ENCODE measurements at regions not wholly inside any gene's neighbourhood (a gene's known extent, or its start where the extent isn't known, plus 50 kb on each side); places are given as distances from the start of the nearest gene placed in this dataset.

DNA sequence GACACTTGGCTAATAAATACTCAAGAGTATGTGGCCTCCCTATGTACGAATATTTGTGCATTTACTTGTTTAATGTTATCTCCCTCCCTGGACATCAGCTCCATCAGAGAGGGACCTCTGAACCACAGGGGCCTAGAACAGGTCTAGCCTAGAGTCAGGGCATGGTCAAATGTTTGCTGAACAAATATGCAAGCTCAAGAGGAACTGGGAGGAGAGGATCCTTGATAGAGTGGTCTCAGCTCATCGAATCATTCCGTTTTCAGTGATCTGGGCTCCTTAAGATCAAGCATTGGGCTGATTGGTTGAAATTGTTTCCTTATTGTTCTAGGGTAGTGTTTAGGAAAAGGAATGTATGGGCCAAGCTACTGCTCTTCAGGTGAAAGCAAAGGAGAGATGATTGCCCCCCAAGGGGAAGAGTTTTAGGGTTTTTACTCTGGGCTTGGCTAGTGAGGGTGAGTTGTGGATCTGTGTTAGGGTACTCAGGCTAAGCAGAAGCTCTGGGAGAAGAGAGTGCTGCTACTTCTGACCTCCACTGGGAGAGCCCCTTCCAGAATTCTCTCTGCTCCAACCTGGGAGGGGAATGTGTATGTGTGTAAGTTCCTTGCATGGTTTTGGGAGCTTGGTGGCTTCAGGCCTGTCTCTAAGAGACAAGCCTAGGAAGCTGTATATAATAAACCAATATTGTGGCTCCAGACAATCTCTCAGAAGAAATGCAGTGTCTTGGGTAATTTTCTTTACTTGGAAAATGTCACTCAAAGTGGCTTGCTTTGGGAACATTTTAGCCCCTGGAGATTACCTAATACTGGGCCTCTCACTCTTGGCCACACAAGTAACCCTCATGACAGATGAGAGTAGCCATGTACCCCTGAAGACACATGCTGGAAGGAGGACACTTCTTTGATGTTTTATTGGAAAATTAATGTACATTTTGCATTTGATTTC is 110.0 kb downstream of the EMX2 start:
- H4K20me1 ChIP-seq (replicated peaks in 1 of 2; ENCODE audit: control insufficient read depth in 1 of 2, insufficient read depth in 2 of 2, low read length in 2 of 2) = no peaks in the 10 kb centered on the region
- no peak overlapping the region for H4K91ac ChIP-seq (replicated peaks; ENCODE audit: insufficient read length, low read length)
- no peaks in the 10 kb centered on the region for H3K4me1 ChIP-seq (replicated peaks in 1 of 4; ENCODE audit: control insufficient read depth in 3 of 4, insufficient read depth in 4 of 4, low read length in 3 of 4)
- no peak overlapping the region for H2BK15ac ChIP-seq (ENCODE audit: low read length)
- no peaks in the 10 kb centered on the region for H3K79me2 ChIP-seq (ENCODE audit: control insufficient read depth in 1 of 2, insufficient read depth in 2 of 2, low read length in 2 of 2)
- no peaks in the 10 kb centered on the region; a peak in 1 of 8 replicates for H3K36me3 ChIP-seq (ENCODE audit: control insufficient read depth in 2 of 4, insufficient read depth in 4 of 4, low read length in 3 of 4)
- no peaks in the 10 kb centered on the region; a peak in 1 of 4 replicates for H3K9me3 ChIP-seq (ENCODE audit: insufficient read depth in 2 of 2, low read depth in 1 of 2, low read length in 1 of 2)
- TF ChIP-seq MAFK (IDR thresholded peaks at IDR 0.05; ENCODE audit: low read depth, low read length) (no peak), POU5F1 (IDR thresholded peaks at IDR 0.05; ENCODE audit: low read depth, low read length) (no peak), KDM1A (IDR thresholded peaks at IDR 0.05; ENCODE audit: borderline replicate concordance, low read length) (no peak)
- TF ChIP-seq, protein P1, sequence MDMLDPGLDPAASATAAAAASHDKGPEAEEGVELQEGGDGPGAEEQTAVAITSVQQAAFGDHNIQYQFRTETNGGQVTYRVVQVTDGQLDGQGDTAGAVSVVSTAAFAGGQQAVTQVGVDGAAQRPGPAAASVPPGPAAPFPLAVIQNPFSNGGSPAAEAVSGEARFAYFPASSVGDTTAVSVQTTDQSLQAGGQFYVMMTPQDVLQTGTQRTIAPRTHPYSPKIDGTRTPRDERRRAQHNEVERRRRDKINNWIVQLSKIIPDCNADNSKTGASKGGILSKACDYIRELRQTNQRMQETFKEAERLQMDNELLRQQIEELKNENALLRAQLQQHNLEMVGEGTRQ (IDR thresholded peaks at IDR 0.05; ENCODE audit: low read length) = no peak
- TF ChIP-seq, protein P2, sequence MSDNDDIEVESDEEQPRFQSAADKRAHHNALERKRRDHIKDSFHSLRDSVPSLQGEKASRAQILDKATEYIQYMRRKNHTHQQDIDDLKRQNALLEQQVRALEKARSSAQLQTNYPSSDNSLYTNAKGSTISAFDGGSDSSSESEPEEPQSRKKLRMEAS (IDR thresholded peaks at IDR 0.05) = no peak
- no peak overlapping the region for H3K23ac ChIP-seq (ENCODE audit: insufficient read length)
- 90% methylated on average over 3 of the region's 3 CpGs; no CpG with 5 or more reads in 1 of the 2 experiments for WGBS, 2 experiments (ENCODE audit: extremely low coverage in 1 of 2, insufficient coverage in 1 of 2, insufficient read length in 1 of 2, insufficient replicate concordance in 2 of 2, low coverage in 1 of 2, low lambda C conversion rate in 2 of 2, missing lambda C conversion rate in 1 of 2)
- H4K5ac ChIP-seq (ENCODE audit: insufficient read length, low read depth, low read length) = no peak overlapping the region
- DNase-seq (ENCODE audit: low read depth in 1 of 2, low spot score in 2 of 2) (no peak), FAIRE-seq (no peak)
- no peak overlapping the region for H3K18ac ChIP-seq (ENCODE audit: extremely low read depth, low read length)
- ChIA-PET POLR2A (ENCODE audit: partially characterized antibody) (no interaction called here), CTCF (ENCODE audit: partially characterized antibody) (interaction anchor here (0.9 to 1.3 kb wide), 2 partner anchors 9 to 10 kb away, joined by 3 to 6 read pairs; no protein-coding TSS in a partner anchor)
- no peaks in the 10 kb centered on the region for H3K27me3 ChIP-seq (replicated peaks in 1 of 4; ENCODE audit: control insufficient read depth in 3 of 4, extremely low read depth in 1 of 4, insufficient read depth in 3 of 4, low read length in 3 of 4)
- no peak overlapping the region for H2BK20ac ChIP-seq (ENCODE audit: low read length)
- no peak overlapping the region for H3K4me2 ChIP-seq (ENCODE audit: insufficient read depth in 1 of 2, low read depth in 2 of 2, low read length in 2 of 2)
- H2AK5ac ChIP-seq (ENCODE audit: low read depth, low read length) = no peak overlapping the region
- H3K4me3 ChIP-seq (ENCODE audit: extremely low read depth in 1 of 4, insufficient read depth in 2 of 4, low read depth in 3 of 4, low read length in 4 of 4) = no peak overlapping the region
- H2BK5ac ChIP-seq (ENCODE audit: low read depth, low read length) = no peak overlapping the region
- no peak overlapping the region for H2BK12ac ChIP-seq (ENCODE audit: low read depth, low read length)
- H3K79me1 ChIP-seq (ENCODE audit: low read depth, low read length) = no peaks in the 10 kb centered on the region
- no peak overlapping the region for H3K9ac ChIP-seq (replicated peaks in 1 of 4; ENCODE audit: extremely low read depth in 1 of 4, low read depth in 3 of 4, low read length in 3 of 4)
- H3K14ac ChIP-seq (ENCODE audit: insufficient read length) = no peak overlapping the region
- H3K56ac ChIP-seq (replicated peaks; ENCODE audit: insufficient read length, low read depth, low read length) = no peak overlapping the region
- H3K23me2 ChIP-seq (ENCODE audit: low read depth, low read length) = no peaks in the 10 kb centered on the region
- no peak overlapping the region for H3K4ac ChIP-seq (replicated peaks; ENCODE audit: insufficient read length, low read depth, low read length)
- no peak overlapping the region for H2BK120ac ChIP-seq (replicated peaks; ENCODE audit: low read depth, low read length)
- no peak overlapping the region for H2AFZ ChIP-seq (ENCODE audit: low read length)
- H4K8ac ChIP-seq (ENCODE audit: extremely low read depth, insufficient read depth, low read length) = no peak overlapping the region
- no peak overlapping the region for H3K27ac ChIP-seq (ENCODE audit: low read depth, low read length)

Measured in H1 (cell line).